SK-N-SH (cell line): ENCODE measurements at regions not wholly inside any gene's neighbourhood (a gene's known extent, or its start where the extent isn't known, plus 50 kb on each side); places are given as distances from the start of the nearest gene placed in this dataset.
"Not testable (repeated sequence)": the region's sequence is repeated elsewhere in the genome, so short reads cannot be mapped to it uniquely, and the experiment has no call there.

Source experiments
- CTCF ChIA-PET: fragments of 300-600, 350-600 bp; formaldehyde crosslinking; extraction: SDS; loops from one replicate; lab custom pipeline; 2021; lab: Yijun Ruan, JAX
- POLR2A ChIA-PET: fragments of 350-600 bp; sonication (Branson Sonifier 250); formaldehyde crosslinking; extraction: SDS; loops from one replicate; lab custom pipeline; 2020; ENCODE audit warnings: antibody characterized with exemption, inconsistent platforms; lab: Yijun Ruan, JAX
- DNase-seq: peaks from one replicate; pipeline ENCODE4 v3.0.0; 2012
- H2AFZ ChIP-seq: fragments of 200-600 bp; sonication (generic); 2 replicates; pipeline ENCODE4 v1.8.1; 2016; ENCODE audit warnings: antibody characterized with exemption, mild to moderate bottlenecking, low read depth
- H3F3A ChIP-seq: fragments of 200-600 bp; sonication (generic); replicated peaks from 2 replicates; pipeline ENCODE3; 2016; ENCODE audit warnings: antibody characterized with exemption, mild to moderate bottlenecking; ENCODE audit not compliant: insufficient read depth
- H3K27ac ChIP-seq, 2 experiments: fragments of 200-500 bp in 1 of 2; fragments of 200-600 bp in 1 of 2; sonication (Bioruptor generic) in 1 of 2; sonication (generic), shearing (Covaris generic) in 1 of 2; 2 replicates each; pipeline versions ENCODE4 v1.5.1 to v1.6.1; 2014 to 2016; ENCODE audit warnings: low read depth in 2 of 2, inconsistent platforms in 1 of 2, low read length in 1 of 2, mild to moderate bottlenecking in 1 of 2, mixed read lengths in 1 of 2
- H3K27me3 ChIP-seq: fragments of 200-600 bp; sonication (generic), shearing (Covaris generic); 2 replicates; pipeline ENCODE4 v1.6.1; 2016; ENCODE audit warnings: mixed run types; ENCODE audit not compliant: insufficient read depth
- H3K36me3 ChIP-seq, 2 experiments: fragments of 200-500 bp in 1 of 2; fragments of 200-600 bp in 1 of 2; sonication (Bioruptor generic) in 1 of 2; sonication (generic) in 1 of 2; replicated peaks in 1 of 2; 2 replicates each; pipeline versions ENCODE3 to v1.5.1; 2014 to 2016; ENCODE audit warnings: low read length in 1 of 2, mild to moderate bottlenecking in 1 of 2; ENCODE audit not compliant: insufficient read depth in 2 of 2, control insufficient read depth in 1 of 2
- H3K4me1 ChIP-seq, 2 experiments: fragments of 200-500 bp in 1 of 2; fragments of 200-600 bp in 1 of 2; sonication (Bioruptor generic) in 1 of 2; sonication (generic), shearing (Covaris generic) in 1 of 2; 2 replicates each; pipeline versions ENCODE4 v1.5.1 to v1.6.1; 2014 to 2016; ENCODE audit warnings: low read depth in 1 of 2, low read length in 1 of 2, mixed run types in 1 of 2; ENCODE audit not compliant: insufficient read depth in 2 of 2, control insufficient read depth in 1 of 2
- H3K4me2 ChIP-seq: fragments of 200-600 bp; sonication (generic), shearing (Covaris generic); 2 replicates; pipeline ENCODE4 v1.6.1; 2017; ENCODE audit warnings: mixed run types
- H3K4me3 ChIP-seq, 2 experiments: fragments of 200-500 bp in 1 of 2; fragments of 200-600 bp in 1 of 2; sonication (Bioruptor generic) in 1 of 2; sonication (generic), shearing (Covaris generic) in 1 of 2; 2 replicates each; pipeline versions ENCODE4 v1.5.1 to v1.8.1; 2014 to 2016; ENCODE audit warnings: low read depth in 2 of 2, inconsistent platforms in 1 of 2, low read length in 1 of 2, mild to moderate bottlenecking in 1 of 2, mixed read lengths in 1 of 2, moderate library complexity in 1 of 2
- H3K79me2 ChIP-seq: fragments of 200-600 bp; sonication (generic); 2 replicates; pipeline ENCODE4 v1.8.1; 2017; ENCODE audit warnings: mild to moderate bottlenecking; ENCODE audit not compliant: insufficient read depth
- H3K9ac ChIP-seq: fragments of 200-600 bp; sonication (generic); 2 replicates; pipeline ENCODE4 v1.6.1; 2017; ENCODE audit warnings: mixed run types
- H3K9me2 ChIP-seq: fragments of 200-600 bp; sonication (generic); 2 replicates; pipeline ENCODE4 v1.6.1; 2017; ENCODE audit warnings: mixed run types
- H3K9me3 ChIP-seq: fragments of 200-600 bp; sonication (generic); 2 replicates; pipeline ENCODE4 v1.6.1; 2017; ENCODE audit warnings: mixed run types, mild to moderate bottlenecking, moderate library complexity
- H4K20me1 ChIP-seq: fragments of 200-600 bp; sonication (generic); 2 replicates; pipeline ENCODE4 v1.6.1; 2017; ENCODE audit warnings: mild to moderate bottlenecking, mixed run types; ENCODE audit not compliant: insufficient read depth
- CHD2 ChIP-seq: fragments of 150-350 bp; IDR thresholded peaks from 2 replicates; pipeline ENCODE4 v1.6.1; 2018; ENCODE audit warnings: low read length; ENCODE audit not compliant: partially characterized antibody
- EP300 ChIP-seq, 2 experiments: IDR thresholded peaks; 2 replicates each; pipeline versions ENCODE4 v1.4.0 to v1.6.1; 2012; ENCODE audit warnings: borderline replicate concordance in 1 of 2, low read depth in 1 of 2, low read length in 1 of 2
- FOSL2 ChIP-seq: IDR thresholded peaks from 2 replicates; pipeline ENCODE4 v1.4.0; 2012; ENCODE audit warnings: low read depth, mild to moderate bottlenecking, moderate library complexity, borderline replicate concordance
- FOXJ3 ChIP-seq: sonication (generic); formaldehyde crosslinking; IDR thresholded peaks from 2 replicates; pipeline ENCODE4 v1.5.1; 2020; ENCODE audit warnings: mild to moderate bottlenecking, missing genetic modification reagents
- GATA2 ChIP-seq: sonication (generic); formaldehyde crosslinking; IDR thresholded peaks from 2 replicates; pipeline ENCODE4 v1.5.0; 2020; ENCODE audit warnings: mild to moderate bottlenecking, missing genetic modification reagents
- MEF2A ChIP-seq: IDR thresholded peaks from 2 replicates; pipeline ENCODE4 v1.4.0; 2012; ENCODE audit warnings: low read depth, borderline replicate concordance
- NFIC ChIP-seq: IDR thresholded peaks from 2 replicates; pipeline ENCODE4 v1.4.0; 2012; ENCODE audit warnings: borderline replicate concordance
- NRF1 ChIP-seq: IDR thresholded peaks from 2 replicates; pipeline ENCODE4 v1.6.1; 2012; ENCODE audit warnings: low read depth, mild to moderate bottlenecking, low read length
- POLR2AphosphoS5 ChIP-seq: IDR thresholded peaks from 2 replicates; pipeline ENCODE4 v1.6.1; 2012; ENCODE audit warnings: low read depth, low read length
- RCOR1 ChIP-seq: fragments of 150-350 bp; IDR thresholded peaks from 2 replicates; pipeline ENCODE4 v1.6.1; 2017; ENCODE audit warnings: antibody characterized with exemption, low read length
- RFX5 ChIP-seq: IDR thresholded peaks from 2 replicates; pipeline ENCODE4 v1.6.1; 2012; ENCODE audit warnings: mild to moderate bottlenecking, improper control_type of control experiment, low read length
- TAF1 ChIP-seq: IDR thresholded peaks from 2 replicates; pipeline ENCODE4 v1.6.1; 2012; ENCODE audit warnings: low read depth, mild to moderate bottlenecking, low read length, moderate library complexity, borderline replicate concordance
- WGBS: methylation state at CpG from one replicate; pipeline ENCODE4 v1.1.6; 2017; ENCODE audit warnings: low lambda C conversion rate; 5-methylcytosine and 5-hydroxymethylcytosine counted together
- TF ChIP-seq, protein P1 (sequence below): fragments of 150-350 bp; IDR thresholded peaks from 2 replicates; pipeline ENCODE4 v1.6.1; 2017; ENCODE audit warnings: antibody characterized with exemption, low read length, low read depth, borderline replicate concordance
- TF ChIP-seq, protein P2 (sequence below): IDR thresholded peaks from 2 replicates; pipeline ENCODE4 v1.4.0; 2012; ENCODE audit warnings: low read depth, borderline replicate concordance
- TF ChIP-seq, protein P3 (sequence below): IDR thresholded peaks from 2 replicates; pipeline ENCODE4; 2012
- TF ChIP-seq, protein P4 (sequence below): fragments of 150-350 bp; IDR thresholded peaks from 2 replicates; pipeline ENCODE4 v1.6.1; 2016; ENCODE audit warnings: mild to moderate bottlenecking, low read depth, low read length
- TF ChIP-seq, protein P5 (sequence below): fragments of 200-600 bp; sonication (generic); IDR thresholded peaks from 2 replicates; pipeline ENCODE4 v1.6.1; 2017; ENCODE audit warnings: antibody characterized with exemption, mild to moderate bottlenecking, moderate library complexity

DNA sequence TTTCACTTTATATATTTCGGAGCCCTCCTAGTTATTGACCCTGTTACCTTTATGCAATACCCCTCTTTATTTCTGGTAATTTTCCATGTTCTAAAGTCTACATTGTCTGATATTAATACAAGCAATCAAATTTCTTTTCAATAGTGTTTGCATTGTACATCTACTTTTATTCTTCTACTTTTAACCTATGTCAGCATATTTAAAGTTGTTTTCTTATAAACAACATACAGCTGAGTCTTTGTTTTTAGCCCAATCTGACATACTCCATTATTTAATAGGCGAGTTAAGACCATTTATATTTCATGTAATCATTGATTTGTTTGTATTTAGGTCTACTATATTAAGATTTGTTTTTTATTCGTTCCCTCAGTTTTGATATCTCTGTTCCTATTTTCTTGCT lies 108.5 kb upstream of the SPACA7 start (continued):
- TF ChIP-seq TAF1, result no peak
- TF ChIP-seq NRF1, result no peak
- no peak for TF ChIP-seq EP300 (IDR thresholded peaks at IDR 0.05; ENCODE audit: borderline replicate concordance in 1 of 2, low read depth in 1 of 2, low read length in 1 of 2)
- TF ChIP-seq, protein P1, sequence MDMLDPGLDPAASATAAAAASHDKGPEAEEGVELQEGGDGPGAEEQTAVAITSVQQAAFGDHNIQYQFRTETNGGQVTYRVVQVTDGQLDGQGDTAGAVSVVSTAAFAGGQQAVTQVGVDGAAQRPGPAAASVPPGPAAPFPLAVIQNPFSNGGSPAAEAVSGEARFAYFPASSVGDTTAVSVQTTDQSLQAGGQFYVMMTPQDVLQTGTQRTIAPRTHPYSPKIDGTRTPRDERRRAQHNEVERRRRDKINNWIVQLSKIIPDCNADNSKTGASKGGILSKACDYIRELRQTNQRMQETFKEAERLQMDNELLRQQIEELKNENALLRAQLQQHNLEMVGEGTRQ, result no peak

DNA sequence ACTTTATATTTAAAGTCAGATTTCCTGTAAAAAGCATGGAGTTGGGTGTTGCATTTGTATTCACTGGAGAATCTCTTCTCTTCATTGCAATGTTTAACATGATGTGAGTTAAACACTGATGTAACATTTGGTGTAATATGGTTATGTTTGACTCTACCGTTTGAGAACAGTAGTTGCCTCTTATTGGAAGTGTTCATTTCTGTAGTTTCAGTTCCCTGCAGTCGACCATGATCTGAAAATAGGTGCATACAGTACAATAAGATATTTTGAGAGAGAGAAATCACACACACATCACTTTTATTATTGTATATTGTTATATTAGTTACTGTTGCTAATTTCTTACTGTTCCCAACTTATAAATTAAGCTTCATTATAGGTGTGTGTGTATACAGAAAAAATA lies 105.2 kb upstream of the SPACA7 start:
- POLR2A ChIA-PET, result no interaction called here
- H4K20me1 ChIP-seq, result no peaks in the 10 kb centered on the region
- CTCF ChIA-PET, result interaction anchor here (1.5 kb wide), 1 partner anchor 173 kb away, joined by 3 read pairs; no protein-coding TSS in a partner anchor
- TF ChIP-seq, protein P2, sequence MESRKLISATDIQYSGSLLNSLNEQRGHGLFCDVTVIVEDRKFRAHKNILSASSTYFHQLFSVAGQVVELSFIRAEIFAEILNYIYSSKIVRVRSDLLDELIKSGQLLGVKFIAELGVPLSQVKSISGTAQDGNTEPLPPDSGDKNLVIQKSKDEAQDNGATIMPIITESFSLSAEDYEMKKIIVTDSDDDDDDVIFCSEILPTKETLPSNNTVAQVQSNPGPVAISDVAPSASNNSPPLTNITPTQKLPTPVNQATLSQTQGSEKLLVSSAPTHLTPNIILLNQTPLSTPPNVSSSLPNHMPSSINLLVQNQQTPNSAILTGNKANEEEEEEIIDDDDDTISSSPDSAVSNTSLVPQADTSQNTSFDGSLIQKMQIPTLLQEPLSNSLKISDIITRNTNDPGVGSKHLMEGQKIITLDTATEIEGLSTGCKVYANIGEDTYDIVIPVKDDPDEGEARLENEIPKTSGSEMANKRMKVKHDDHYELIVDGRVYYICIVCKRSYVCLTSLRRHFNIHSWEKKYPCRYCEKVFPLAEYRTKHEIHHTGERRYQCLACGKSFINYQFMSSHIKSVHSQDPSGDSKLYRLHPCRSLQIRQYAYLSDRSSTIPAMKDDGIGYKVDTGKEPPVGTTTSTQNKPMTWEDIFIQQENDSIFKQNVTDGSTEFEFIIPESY, result no peak
- TF ChIP-seq GATA2 (CRISPR knock-in tag) (no peak), MEF2A (no peak), POLR2AphosphoS5 (no peak), FOXJ3 (CRISPR knock-in tag) (no peak), RFX5 (no peak), FOSL2 (no peak), RCOR1 (no peak), EP300 (IDR thresholded peaks at IDR 0.05; ENCODE audit: borderline replicate concordance in 1 of 2, low read depth in 1 of 2, low read length in 1 of 2) (no peak), CHD2 (no peak), TAF1 (no peak), NFIC (no peak)
- TF ChIP-seq, protein P3, sequence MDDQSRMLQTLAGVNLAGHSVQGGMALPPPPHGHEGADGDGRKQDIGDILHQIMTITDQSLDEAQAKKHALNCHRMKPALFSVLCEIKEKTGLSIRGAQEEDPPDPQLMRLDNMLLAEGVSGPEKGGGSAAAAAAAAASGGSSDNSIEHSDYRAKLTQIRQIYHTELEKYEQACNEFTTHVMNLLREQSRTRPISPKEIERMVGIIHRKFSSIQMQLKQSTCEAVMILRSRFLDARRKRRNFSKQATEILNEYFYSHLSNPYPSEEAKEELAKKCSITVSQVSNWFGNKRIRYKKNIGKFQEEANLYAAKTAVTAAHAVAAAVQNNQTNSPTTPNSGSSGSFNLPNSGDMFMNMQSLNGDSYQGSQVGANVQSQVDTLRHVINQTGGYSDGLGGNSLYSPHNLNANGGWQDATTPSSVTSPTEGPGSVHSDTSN, result no peak
- TF ChIP-seq, protein P4, sequence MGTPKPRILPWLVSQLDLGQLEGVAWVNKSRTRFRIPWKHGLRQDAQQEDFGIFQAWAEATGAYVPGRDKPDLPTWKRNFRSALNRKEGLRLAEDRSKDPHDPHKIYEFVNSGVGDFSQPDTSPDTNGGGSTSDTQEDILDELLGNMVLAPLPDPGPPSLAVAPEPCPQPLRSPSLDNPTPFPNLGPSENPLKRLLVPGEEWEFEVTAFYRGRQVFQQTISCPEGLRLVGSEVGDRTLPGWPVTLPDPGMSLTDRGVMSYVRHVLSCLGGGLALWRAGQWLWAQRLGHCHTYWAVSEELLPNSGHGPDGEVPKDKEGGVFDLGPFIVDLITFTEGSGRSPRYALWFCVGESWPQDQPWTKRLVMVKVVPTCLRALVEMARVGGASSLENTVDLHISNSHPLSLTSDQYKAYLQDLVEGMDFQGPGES, result no peak
- TF ChIP-seq, protein P5, sequence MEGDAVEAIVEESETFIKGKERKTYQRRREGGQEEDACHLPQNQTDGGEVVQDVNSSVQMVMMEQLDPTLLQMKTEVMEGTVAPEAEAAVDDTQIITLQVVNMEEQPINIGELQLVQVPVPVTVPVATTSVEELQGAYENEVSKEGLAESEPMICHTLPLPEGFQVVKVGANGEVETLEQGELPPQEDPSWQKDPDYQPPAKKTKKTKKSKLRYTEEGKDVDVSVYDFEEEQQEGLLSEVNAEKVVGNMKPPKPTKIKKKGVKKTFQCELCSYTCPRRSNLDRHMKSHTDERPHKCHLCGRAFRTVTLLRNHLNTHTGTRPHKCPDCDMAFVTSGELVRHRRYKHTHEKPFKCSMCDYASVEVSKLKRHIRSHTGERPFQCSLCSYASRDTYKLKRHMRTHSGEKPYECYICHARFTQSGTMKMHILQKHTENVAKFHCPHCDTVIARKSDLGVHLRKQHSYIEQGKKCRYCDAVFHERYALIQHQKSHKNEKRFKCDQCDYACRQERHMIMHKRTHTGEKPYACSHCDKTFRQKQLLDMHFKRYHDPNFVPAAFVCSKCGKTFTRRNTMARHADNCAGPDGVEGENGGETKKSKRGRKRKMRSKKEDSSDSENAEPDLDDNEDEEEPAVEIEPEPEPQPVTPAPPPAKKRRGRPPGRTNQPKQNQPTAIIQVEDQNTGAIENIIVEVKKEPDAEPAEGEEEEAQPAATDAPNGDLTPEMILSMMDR, result no peak
- TF ChIP-seq, all 33 proteins: peak for 0
- Histone ChIP-seq H3K4me1 (no peaks in the 10 kb centered on the region), H3K27me3 (no peaks in the 10 kb centered on the region), H3K27ac (no peak overlapping the region), H3F3A (no peaks in the 10 kb centered on the region), H2AFZ (no peak overlapping the region), H3K4me3 (no peak overlapping the region), H3K9ac (no peak overlapping the region), H3K36me3 (no peaks in the 10 kb centered on the region), H3K9me3 (no peaks in the 10 kb centered on the region), H3K4me2 (no peak overlapping the region), H3K9me2 (no peaks in the 10 kb centered on the region), H3K79me2 (no peaks in the 10 kb centered on the region)
- DNase-seq, result no peak
- 2% methylated on average over 2 of the region's 2 CpGs for WGBS

DNA sequence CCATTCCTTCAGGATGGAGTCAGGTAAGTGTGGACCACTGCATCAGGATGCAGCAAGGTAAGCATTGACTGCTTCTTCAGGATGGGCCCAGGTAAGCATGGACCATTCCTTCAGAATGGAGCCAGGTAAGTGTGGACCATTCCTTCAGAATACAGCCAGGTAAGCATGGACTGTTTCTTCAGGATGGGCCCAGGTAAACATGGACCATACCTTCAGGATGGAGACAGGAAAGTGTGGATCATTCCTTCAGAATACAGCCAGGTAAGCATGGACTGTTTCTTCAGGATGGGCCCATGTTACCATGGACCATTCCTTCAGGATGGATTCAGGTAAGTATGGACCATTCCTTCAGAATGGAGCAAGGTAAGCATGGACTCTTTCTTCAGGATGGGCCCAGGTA lies 89.4 kb upstream of the SPACA7 start:
- POLR2A ChIA-PET, H3K4me3 ChIP-seq, H3K9ac ChIP-seq, H3K9me3 ChIP-seq, H2AFZ ChIP-seq, H3K79me2 ChIP-seq, H3K27me3 ChIP-seq, H3K9me2 ChIP-seq, H4K20me1 ChIP-seq, H3K4me1 ChIP-seq, H3K36me3 ChIP-seq, H3K4me2 ChIP-seq, H3F3A ChIP-seq, CTCF ChIA-PET, DNase-seq, H3K27ac ChIP-seq: not testable (repeated sequence)
